Sigmoid colon (tissue), 6 donors: ENCODE measurements at regions not wholly inside any gene's neighbourhood (a gene's known extent, or its start where the extent isn't known, plus 50 kb on each side); places are given as distances from the start of the nearest gene placed in this dataset.

ENCODE experiments used
- DNase-seq: peaks from one replicate; pipeline ENCODE4 v3.0.0-alpha.2; 2019
- H3K27ac ChIP-seq, 4 donors: fragments of 200-600 bp; sonication (generic); one replicate each; pipeline ENCODE4 v1.5.1; 2016 to 2019; ENCODE audit warnings: mild to moderate bottlenecking in 1 of 4
- H3K27me3 ChIP-seq, 3 donors: fragments of 200-600 bp; sonication (generic); one replicate each; pipeline ENCODE4 v1.5.1; 2019; ENCODE audit warnings: mild to moderate bottlenecking in 1 of 3
- H3K36me3 ChIP-seq, 4 donors: fragments of 200-600 bp; sonication (generic); one replicate each; pipeline ENCODE4 v1.5.1; 2016 to 2019
- H3K4me1 ChIP-seq, 4 donors: fragments of 200-600 bp; sonication (generic); one replicate each; pipeline ENCODE4 v1.5.1; 2017 to 2019
- H3K4me3 ChIP-seq, 4 donors: fragments of 200-600 bp; sonication (generic); one replicate each; pipeline ENCODE4 v1.5.1; 2017 to 2019; ENCODE audit warnings: mild to moderate bottlenecking in 2 of 4, moderate library complexity in 1 of 4
- H3K9me3 ChIP-seq, 4 donors: fragments of 200-600 bp in 3 of 4; sonication (generic) in 3 of 4; one replicate each; pipeline versions ENCODE4 v1.5.1 to v1.6.1; 2013 to 2019
- CTCF ChIP-seq, 4 experiments: fragments of 450-650 bp in 3 of 4; fragments of 200-600 bp in 1 of 4; IDR thresholded peaks; one replicate each; pipeline ENCODE4 v1.5.1; 2016 to 2019; ENCODE audit warnings: antibody characterized with exemption in 4 of 4, mild to moderate bottlenecking in 3 of 4, moderate library complexity in 2 of 4
- EP300 ChIP-seq, 4 donors: sonication (generic); formaldehyde crosslinking; IDR thresholded peaks; one replicate each; pipeline ENCODE4 v1.6.1; 2017; ENCODE audit warnings: antibody characterized with exemption in 4 of 4
- POLR2A ChIP-seq, 2 donors: fragments of 450-650 bp; IDR thresholded peaks; one replicate each; pipeline ENCODE4 v1.6.1; 2016; ENCODE audit warnings: antibody characterized with exemption in 2 of 2, mild to moderate bottlenecking in 2 of 2, moderate library complexity in 2 of 2
- POLR2AphosphoS5 ChIP-seq, 4 donors: sonication (generic); formaldehyde crosslinking; IDR thresholded peaks; one replicate each; pipeline ENCODE4 v1.6.1; 2017; ENCODE audit warnings: antibody characterized with exemption in 4 of 4
- WGBS, 2 donors: extraction: QIAGEN DNeasy Blood & Tissue Kit; methylation state at CpG; one replicate each; pipeline ENCODE4 v1.1.7; 2013; 5-methylcytosine and 5-hydroxymethylcytosine counted together
- intact Hi-C: fragments of 100-400 bp; cut with DNase I; formaldehyde crosslinking; loops from one replicate; pipeline ENCODE4 v1.15.1; 2023
- donor health status: healthy with polysubstance abuse.
- donor health status: healthy.

- no peak for DNase-seq
- intact Hi-C loops = no loop called here
- no peak for TF ChIP-seq POLR2AphosphoS5 (IDR thresholded peaks at IDR 0.05)
Measured at GRCh38 chr3:174749143-174749542, 110.0 kb upstream of the NAALADL2 start.

GRCh38 chr3:174755833-174756829 lies 103.0 kb upstream of the NAALADL2 start:
- Histone ChIP-seq H3K27ac (no peak overlapping the region), H3K36me3 (no peaks in the 10 kb centered on the region), H3K4me3 (no peak overlapping the region), H3K9me3 (no peaks in the 10 kb centered on the region), H3K27me3 (no peaks in the 10 kb centered on the region), H3K4me1 (no peaks in the 10 kb centered on the region)
- 80 to 87% methylated on average over 6 of the region's 6 CpGs for WGBS, 2 donors
- intact Hi-C loops = no loop called here
- TF ChIP-seq POLR2A (IDR thresholded peaks at IDR 0.05) (no peak), CTCF (IDR thresholded peaks at IDR 0.05) (no peak), POLR2AphosphoS5 (IDR thresholded peaks at IDR 0.05) (no peak), EP300 (IDR thresholded peaks at IDR 0.05) (no peak)
- DNase-seq = no peak

More at GRCh38 chr3:174749143-174749542, 110.0 kb upstream of the NAALADL2 start:
- no peaks in the 10 kb centered on the region for H3K4me1 ChIP-seq
- no peaks in the 10 kb centered on the region for H3K27me3 ChIP-seq
- WGBS, 2 donors = 84 to 88% methylated on average over 2 of the region's 2 CpGs
- H3K27ac ChIP-seq = no peak overlapping the region
- no peak overlapping the region for H3K4me3 ChIP-seq
- no peaks in the 10 kb centered on the region for H3K36me3 ChIP-seq
- peaks cover 0 to 5% (median 0%) of the 10 kb centered on the region in 4 donors for H3K9me3 ChIP-seq

- intact Hi-C loops = no loop called here
- H3K27ac ChIP-seq = no peak overlapping the region
- no peaks in the 10 kb centered on the region for H3K4me1 ChIP-seq
Measured at GRCh38 chr3:174758943-174759342, 100.2 kb upstream of the NAALADL2 start.

GRCh38 chr3:174767406-174767805 lies 91.7 kb upstream of the NAALADL2 start:
- no peaks in the 10 kb centered on the region for H3K9me3 ChIP-seq
- H3K4me1 ChIP-seq = no peaks in the 10 kb centered on the region
- no peak for DNase-seq
- intact Hi-C loops = no loop called here
- no peak overlapping the region for H3K27ac ChIP-seq
- H3K36me3 ChIP-seq = no peaks in the 10 kb centered on the region
- H3K4me3 ChIP-seq = no peak overlapping the region
- TF ChIP-seq POLR2A (IDR thresholded peaks at IDR 0.05) (no peak), CTCF (IDR thresholded peaks at IDR 0.05) (no peak), EP300 (IDR thresholded peaks at IDR 0.05) (no peak), POLR2AphosphoS5 (IDR thresholded peaks at IDR 0.05) (no peak)
- WGBS, 2 donors = 72 to 74% methylated on average over 5 of the region's 5 CpGs
- H3K27me3 ChIP-seq = no peaks in the 10 kb centered on the region

More at GRCh38 chr3:174758943-174759342, 100.2 kb upstream of the NAALADL2 start:
- Histone ChIP-seq H3K27me3 (no peaks in the 10 kb centered on the region), H3K4me3 (no peak overlapping the region), H3K9me3 (no peaks in the 10 kb centered on the region), H3K36me3 (no peaks in the 10 kb centered on the region)
- TF ChIP-seq POLR2A (IDR thresholded peaks at IDR 0.05) = no peak
- no peak for TF ChIP-seq POLR2AphosphoS5 (IDR thresholded peaks at IDR 0.05)
- TF ChIP-seq CTCF (IDR thresholded peaks at IDR 0.05) = no peak
- no peak for TF ChIP-seq EP300 (IDR thresholded peaks at IDR 0.05)
- DNase-seq = no peak

DNA sequence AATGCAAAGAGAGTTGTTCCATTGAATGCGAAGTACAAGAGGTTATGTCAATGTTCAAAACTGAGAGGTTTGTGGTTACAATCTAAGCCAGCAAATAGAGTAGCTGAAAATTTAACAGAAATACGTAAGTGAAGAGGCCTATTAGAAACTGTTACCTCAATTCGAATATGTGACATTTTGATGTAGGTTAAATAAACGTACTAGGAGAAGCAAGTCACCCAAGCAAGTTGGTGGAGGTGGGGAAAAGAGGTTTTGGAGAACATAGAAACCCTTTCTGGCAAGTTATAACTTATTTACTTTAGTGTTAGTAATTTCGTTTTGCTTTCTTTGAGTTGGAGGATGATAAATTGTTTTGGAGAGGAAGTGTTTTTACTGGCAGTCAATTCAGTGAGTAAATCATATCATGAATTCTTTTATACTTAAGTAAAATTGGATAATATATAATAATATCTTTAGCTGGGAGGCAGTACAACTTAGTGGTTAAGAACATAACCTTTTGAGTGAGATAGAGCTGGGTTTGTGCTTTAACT lies 91.2 kb upstream of the NAALADL2 start:
- no peaks in the 10 kb centered on the region for H3K27me3 ChIP-seq
- WGBS, 2 donors = 72 to 75% methylated on average over 5 of the region's 5 CpGs
- no peak overlapping the region for H3K4me3 ChIP-seq
- H3K27ac ChIP-seq = no peak overlapping the region
- TF ChIP-seq EP300 (IDR thresholded peaks at IDR 0.05) = no peak
- no peak for TF ChIP-seq POLR2AphosphoS5 (IDR thresholded peaks at IDR 0.05)
- TF ChIP-seq POLR2A (IDR thresholded peaks at IDR 0.05) = no peak
- TF ChIP-seq CTCF (IDR thresholded peaks at IDR 0.05) = no peak
- DNase-seq = no peak
- intact Hi-C loops = no loop called here
- H3K9me3 ChIP-seq = no peaks in the 10 kb centered on the region
- H3K4me1 ChIP-seq = no peaks in the 10 kb centered on the region
- H3K36me3 ChIP-seq = no peaks in the 10 kb centered on the region
